ENCODE measurements at regions not wholly inside any gene's neighbourhood (a gene's known extent, or its start where the extent isn't known, plus 50 kb on each side); places are given as distances from the start of the nearest gene placed in this dataset.
A peak's percentile ranks its signal among the peaks of the same experiment; 100 is the strongest.

GRCh38 chr3:99348451-99348850 lies 289.9 kb upstream of the COL8A1 start:
- no peak for DNase-seq (ENCODE audit: low read depth, low spot score)
- in situ Hi-C loops (cut with HindIII; ENCODE audit: low sequenced_read_pairs) = no loop called here
- no peak for TF ChIP-seq CTCF (IDR thresholded peaks at IDR 0.05; ENCODE audit: low read depth, low read length)
- H3K4me3 ChIP-seq (ENCODE audit: low read depth, low read length) = no peak overlapping the region

GRCh38 chr3:99344216-99344615 lies 294.2 kb upstream of the COL8A1 start:
- in situ Hi-C loops (cut with HindIII; ENCODE audit: low sequenced_read_pairs) = no loop called here
- H3K4me3 ChIP-seq (ENCODE audit: low read depth, low read length) = no peak overlapping the region
- DNase-seq (ENCODE audit: low read depth, low spot score) = peak; percentile 19
- TF ChIP-seq CTCF (IDR thresholded peaks at IDR 0.05; ENCODE audit: low read depth, low read length) = no peak

- in situ Hi-C loops (cut with HindIII; ENCODE audit: low sequenced_read_pairs) = no loop called here
- DNase-seq (ENCODE audit: low read depth, low spot score) = no peak
- H3K4me3 ChIP-seq (ENCODE audit: low read depth, low read length) = no peak overlapping the region
- no peak for TF ChIP-seq CTCF (IDR thresholded peaks at IDR 0.05; ENCODE audit: low read depth, low read length)
Measured at GRCh38 chr3:99342383-99342782, 296.0 kb upstream of the COL8A1 start.

- TF ChIP-seq CTCF (IDR thresholded peaks at IDR 0.05; ENCODE audit: low read depth, low read length) = no peak
- no peak overlapping the region for H3K4me3 ChIP-seq (ENCODE audit: low read depth, low read length)
- DNase-seq (ENCODE audit: low read depth, low spot score) = no peak
- in situ Hi-C loops (cut with HindIII; ENCODE audit: low sequenced_read_pairs) = no loop called here
Measured at GRCh38 chr3:99339222-99339621, 299.2 kb upstream of the COL8A1 start.

- no peak for TF ChIP-seq CTCF (IDR thresholded peaks at IDR 0.05; ENCODE audit: low read depth, low read length)
- in situ Hi-C loops (cut with HindIII; ENCODE audit: low sequenced_read_pairs) = no loop called here
- peak; percentile 33 for DNase-seq (ENCODE audit: low read depth, low spot score)
- no peak overlapping the region for H3K4me3 ChIP-seq (ENCODE audit: low read depth, low read length)
Measured at GRCh38 chr3:99332718-99333117, 305.7 kb upstream of the COL8A1 start.

GRCh38 chr3:99332276-99332675 lies 306.1 kb upstream of the COL8A1 start:
- no peak overlapping the region for H3K4me3 ChIP-seq (ENCODE audit: low read depth, low read length)
- no peak for DNase-seq (ENCODE audit: low read depth, low spot score)
- no peak for TF ChIP-seq CTCF (IDR thresholded peaks at IDR 0.05; ENCODE audit: low read depth, low read length)
- in situ Hi-C loops (cut with HindIII; ENCODE audit: low sequenced_read_pairs) = no loop called here
